Endothelial cell of umbilical vein (primary cell): ENCODE measurements at regions not wholly inside any gene's neighbourhood (a gene's known extent, or its start where the extent isn't known, plus 50 kb on each side); places are given as distances from the start of the nearest gene placed in this dataset.

Source experiments
- EZH2 ChIP-seq: IDR thresholded peaks from 2 replicates; pipeline ENCODE4 v1.6.1; 2012; ENCODE audit warnings: borderline replicate concordance, low read depth, mild to moderate bottlenecking, moderate library complexity, low read length, inconsistent platforms; ENCODE audit not compliant: severe bottlenecking
- FOS ChIP-seq: IDR thresholded peaks from 2 replicates; pipeline ENCODE4 v1.6.1; 2011; ENCODE audit warnings: mild to moderate bottlenecking, low read length, moderate library complexity, borderline replicate concordance; ENCODE audit not compliant: insufficient read depth
- JUN ChIP-seq: IDR thresholded peaks from 2 replicates; pipeline ENCODE4 v1.6.1; 2011; ENCODE audit warnings: borderline replicate concordance, low read depth; ENCODE audit not compliant: insufficient read length, insufficient read depth
- MAX ChIP-seq: IDR thresholded peaks from 2 replicates; pipeline ENCODE4 v1.6.1; 2011; ENCODE audit not compliant: insufficient read depth, insufficient read length
- POLR2A ChIP-seq: IDR thresholded peaks from 2 replicates; pipeline ENCODE4 v1.6.1; 2012; ENCODE audit warnings: low read depth, mild to moderate bottlenecking, control low read depth, low read length
- POLR2AphosphoS5 ChIP-seq: IDR thresholded peaks from 2 replicates; pipeline ENCODE4 v1.6.1; 2012; ENCODE audit warnings: low read depth, mild to moderate bottlenecking, control low read depth, low read length, moderate library complexity; ENCODE audit not compliant: insufficient read depth
- TF ChIP-seq, protein P1 (sequence below), 2 donors: IDR thresholded peaks; 1 replicate in 1 of 2; 2 replicates in 1 of 2; pipeline ENCODE4 v1.5.1; 2011; ENCODE audit warnings: low read length in 2 of 2, mild to moderate bottlenecking in 2 of 2, moderate library complexity in 2 of 2, control low read depth in 1 of 2, inconsistent platforms in 1 of 2, low read depth in 1 of 2; ENCODE audit not compliant: insufficient read depth in 1 of 2; ENCODE audit errors: extremely low read depth in 1 of 2

DNA sequence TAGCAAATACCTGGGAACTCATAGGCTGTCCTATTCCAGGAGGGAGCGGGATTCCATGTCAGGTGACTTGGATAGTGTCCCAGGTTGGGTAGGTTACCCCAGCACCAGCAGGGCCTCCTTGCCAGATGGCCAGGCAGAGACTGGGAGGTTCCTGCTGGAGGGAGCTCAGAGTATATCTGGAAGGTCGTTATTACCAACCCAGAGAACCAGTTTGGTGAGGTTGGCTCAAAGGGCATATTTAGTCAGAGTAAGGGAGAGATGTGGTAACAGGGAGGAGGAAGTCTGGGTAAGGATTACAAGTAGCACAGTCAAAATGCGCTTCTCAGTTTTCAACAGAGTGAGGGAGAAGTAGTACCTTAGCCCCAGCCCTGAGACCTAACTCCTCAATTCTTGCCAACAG is 53.3 kb upstream of the LNX1 start:
- TF ChIP-seq, protein P1, sequence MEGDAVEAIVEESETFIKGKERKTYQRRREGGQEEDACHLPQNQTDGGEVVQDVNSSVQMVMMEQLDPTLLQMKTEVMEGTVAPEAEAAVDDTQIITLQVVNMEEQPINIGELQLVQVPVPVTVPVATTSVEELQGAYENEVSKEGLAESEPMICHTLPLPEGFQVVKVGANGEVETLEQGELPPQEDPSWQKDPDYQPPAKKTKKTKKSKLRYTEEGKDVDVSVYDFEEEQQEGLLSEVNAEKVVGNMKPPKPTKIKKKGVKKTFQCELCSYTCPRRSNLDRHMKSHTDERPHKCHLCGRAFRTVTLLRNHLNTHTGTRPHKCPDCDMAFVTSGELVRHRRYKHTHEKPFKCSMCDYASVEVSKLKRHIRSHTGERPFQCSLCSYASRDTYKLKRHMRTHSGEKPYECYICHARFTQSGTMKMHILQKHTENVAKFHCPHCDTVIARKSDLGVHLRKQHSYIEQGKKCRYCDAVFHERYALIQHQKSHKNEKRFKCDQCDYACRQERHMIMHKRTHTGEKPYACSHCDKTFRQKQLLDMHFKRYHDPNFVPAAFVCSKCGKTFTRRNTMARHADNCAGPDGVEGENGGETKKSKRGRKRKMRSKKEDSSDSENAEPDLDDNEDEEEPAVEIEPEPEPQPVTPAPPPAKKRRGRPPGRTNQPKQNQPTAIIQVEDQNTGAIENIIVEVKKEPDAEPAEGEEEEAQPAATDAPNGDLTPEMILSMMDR (IDR thresholded peaks at IDR 0.05; ENCODE audit: extremely low read depth in 1 of 2, insufficient read depth in 1 of 2, low read depth in 1 of 2, low read length in 2 of 2), result no peak
- TF ChIP-seq POLR2AphosphoS5 (no peak), POLR2A (no peak), EZH2 (no peak), MAX (no peak), JUN (no peak), FOS (no peak)
